ENCODE measurements at regions not wholly inside any gene's neighbourhood (a gene's known extent, or its start where the extent isn't known, plus 50 kb on each side); places are given as distances from the start of the nearest gene placed in this dataset.

- H3K4me2 ChIP-seq (ENCODE audit: low read depth, low read length) = no peak overlapping the region
- no peak overlapping the region for H3K23ac ChIP-seq (ENCODE audit: low read depth, low read length)
- H2AFZ ChIP-seq (replicated peaks; ENCODE audit: low read length, poor library complexity) = no peak overlapping the region
- H3K27me3 ChIP-seq (ENCODE audit: control insufficient read depth, insufficient read depth, low read length) = no peaks in the 10 kb centered on the region
- no peaks in the 10 kb centered on the region for H3K9me1 ChIP-seq (ENCODE audit: insufficient read depth, low read length)
- no peak for DNase-seq
- no peaks in the 10 kb centered on the region for H4K20me1 ChIP-seq (ENCODE audit: insufficient read depth, low read length)
- no peak overlapping the region for H3K27ac ChIP-seq (ENCODE audit: insufficient read depth, low read length)
- no peak overlapping the region for H3K4ac ChIP-seq (ENCODE audit: low read depth, low read length)
- H3K4me3 ChIP-seq (ENCODE audit: insufficient read depth, low read depth, low read length) = no peak overlapping the region
- no peak overlapping the region for H2BK15ac ChIP-seq (ENCODE audit: low read depth, low read length)
- H2BK20ac ChIP-seq (ENCODE audit: low read depth, low read length) = no peak overlapping the region
- no peak overlapping the region for H4K91ac ChIP-seq (ENCODE audit: insufficient read depth, low read depth, low read length)
- H4K8ac ChIP-seq (ENCODE audit: low read depth in 2 of 2, low read length in 2 of 2) = no peak overlapping the region
- no peak overlapping the region for H3K18ac ChIP-seq (ENCODE audit: low read depth, low read length)
- intact Hi-C loops (cut with micrococcal nuclease) = no loop called here
- H3K14ac ChIP-seq (replicated peaks; ENCODE audit: low read depth, low read length) = no peak overlapping the region
- no peaks in the 10 kb centered on the region for H3K79me1 ChIP-seq (ENCODE audit: low read depth in 1 of 2, low read length in 2 of 2)
- no peak for ATAC-seq (ENCODE audit: low read depth)
- ChIA-PET CTCF (no interaction called here), POLR2A (ENCODE audit: unreplicated experiment) (no interaction called here)
- no peak overlapping the region for H2BK120ac ChIP-seq (ENCODE audit: low read depth, low read length)
- no peak overlapping the region for H4K5ac ChIP-seq (ENCODE audit: low read depth, low read length)
- H3K36me3 ChIP-seq (ENCODE audit: control insufficient read depth, insufficient read depth, low read length) = no peaks in the 10 kb centered on the region
- H2AK9ac ChIP-seq (replicated peaks; ENCODE audit: low read depth, low read length, poor library complexity) = no peak overlapping the region
- H3K9ac ChIP-seq (ENCODE audit: low read depth, low read length) = no peak overlapping the region
- H3K56ac ChIP-seq (ENCODE audit: extremely low read depth, insufficient read depth, low read length) = no peak overlapping the region
- no peak overlapping the region for H2AK5ac ChIP-seq (ENCODE audit: low read depth, low read length)
- dilution Hi-C loops (cut with HindIII; ENCODE audit: low sequenced_read_pairs, unreplicated experiment) = no loop called here
- H3K4me1 ChIP-seq (ENCODE audit: control insufficient read depth, insufficient read depth, low read length) = no peaks in the 10 kb centered on the region
- peaks cover 32% of the 10 kb centered on the region for H3K9me3 ChIP-seq (ENCODE audit: control insufficient read depth, insufficient read depth, low read length)
- BruUV-seq (replicated peaks) = no TSS peak
- in situ Hi-C loops (cut with MboI; ENCODE audit: low sequenced_read_pairs) = no loop called here
- H2BK5ac ChIP-seq (ENCODE audit: low read depth, low read length, poor library complexity, severe bottlenecking) = no peak overlapping the region
- 90% methylated on average over 5 of the region's 10 CpGs; no CpG with 5 or more reads in 1 of the 2 experiments for WGBS, 2 experiments (ENCODE audit: extremely low coverage in 2 of 2, insufficient read length in 1 of 2)
- TF ChIP-seq USF2 (IDR thresholded peaks at IDR 0.05; ENCODE audit: low read depth, low read length) (no peak), POLR2A (IDR thresholded peaks at IDR 0.05; ENCODE audit: low read depth, low read length) (no peak), FOS (IDR thresholded peaks at IDR 0.05; ENCODE audit: low read depth, low read length) (no peak), ELK1 (IDR thresholded peaks at IDR 0.05; ENCODE audit: borderline replicate concordance, low read depth, low read length) (no peak), NFE2L2 (IDR thresholded peaks at IDR 0.05; ENCODE audit: low read depth, low read length) (no peak), RFX5 (IDR thresholded peaks at IDR 0.05; ENCODE audit: low read depth, low read length) (no peak), RCOR1 (IDR thresholded peaks at IDR 0.05; ENCODE audit: insufficient replicate concordance, low read length) (no peak), MXI1 (IDR thresholded peaks at IDR 0.05; ENCODE audit: borderline replicate concordance, low read depth, low read length) (no peak), BHLHE40 (IDR thresholded peaks at IDR 0.05; ENCODE audit: low read depth, low read length) (no peak), MAFK (IDR thresholded peaks at IDR 0.05; ENCODE audit: low read depth, low read length) (no peak), SMC3 (IDR thresholded peaks at IDR 0.05; ENCODE audit: low read depth, low read length) (no peak), CHD1 (IDR thresholded peaks at IDR 0.05; ENCODE audit: low read depth, low read length) (no peak), RAD21 (IDR thresholded peaks at IDR 0.05; ENCODE audit: low read length) (no peak), MAZ (IDR thresholded peaks at IDR 0.05; ENCODE audit: borderline replicate concordance, low read depth, low read length) (no peak), CEBPB (IDR thresholded peaks at IDR 0.05; ENCODE audit: low read depth, low read length) (no peak), CTCF (conservative IDR thresholded peaks at IDR 0.05; ENCODE audit: low read depth, low read length) (no peak)
Measured at GRCh38 chr6:168219804-168220203, 99.8 kb downstream of the DACT2 start.

Measured in IMR-90 (cell line).